Upper lobe of left lung (tissue), 4 donors: ENCODE measurements at regions not wholly inside any gene's neighbourhood (a gene's known extent, or its start where the extent isn't known, plus 50 kb on each side); places are given as distances from the start of the nearest gene placed in this dataset.
"Not testable (repeated sequence)": the region's sequence is repeated elsewhere in the genome, so short reads cannot be mapped to it uniquely, and the experiment has no call there.

ENCODE experiments used
- CTCF ChIP-seq, 6 experiments: fragments of 450-650 bp in 4 of 6; fragments of 200-600 bp in 2 of 6; sonication (generic) in 2 of 6; IDR thresholded peaks; one replicate each; pipeline ENCODE4 v1.5.1; 2016 to 2019; ENCODE audit warnings: antibody characterized with exemption in 6 of 6
- EP300 ChIP-seq, 4 donors: sonication (generic); formaldehyde crosslinking; IDR thresholded peaks; one replicate each; pipeline ENCODE4 v1.5.1; 2017; ENCODE audit warnings: antibody characterized with exemption in 4 of 4, control low read depth in 2 of 4

DNA sequence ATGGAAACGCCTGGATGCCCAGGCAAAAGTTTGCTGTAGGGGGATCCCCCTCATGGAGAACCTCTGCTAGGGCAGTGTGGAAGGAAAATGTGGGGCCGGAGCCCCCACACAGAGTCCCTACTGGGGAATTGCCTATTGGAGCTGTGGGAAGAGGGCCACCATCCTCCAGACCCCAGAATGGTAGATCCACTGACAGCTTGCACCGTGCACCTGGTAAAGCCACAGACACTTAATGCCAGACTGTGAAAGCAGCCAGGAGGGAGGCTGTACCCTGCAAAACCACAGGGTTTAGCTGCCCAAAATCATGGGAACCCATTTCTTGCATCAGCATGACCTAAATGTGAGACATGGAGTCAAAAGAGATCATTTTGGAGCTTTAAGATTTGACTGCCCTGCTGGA, 302.0 kb upstream of the ST8SIA4 start:
- TF ChIP-seq CTCF, EP300 (IDR thresholded peaks at IDR 0.05): not testable (repeated sequence)
